ENCODE measurements at regions not wholly inside any gene's neighbourhood (a gene's known extent, or its start where the extent isn't known, plus 50 kb on each side); places are given as distances from the start of the nearest gene placed in this dataset.

DNA sequence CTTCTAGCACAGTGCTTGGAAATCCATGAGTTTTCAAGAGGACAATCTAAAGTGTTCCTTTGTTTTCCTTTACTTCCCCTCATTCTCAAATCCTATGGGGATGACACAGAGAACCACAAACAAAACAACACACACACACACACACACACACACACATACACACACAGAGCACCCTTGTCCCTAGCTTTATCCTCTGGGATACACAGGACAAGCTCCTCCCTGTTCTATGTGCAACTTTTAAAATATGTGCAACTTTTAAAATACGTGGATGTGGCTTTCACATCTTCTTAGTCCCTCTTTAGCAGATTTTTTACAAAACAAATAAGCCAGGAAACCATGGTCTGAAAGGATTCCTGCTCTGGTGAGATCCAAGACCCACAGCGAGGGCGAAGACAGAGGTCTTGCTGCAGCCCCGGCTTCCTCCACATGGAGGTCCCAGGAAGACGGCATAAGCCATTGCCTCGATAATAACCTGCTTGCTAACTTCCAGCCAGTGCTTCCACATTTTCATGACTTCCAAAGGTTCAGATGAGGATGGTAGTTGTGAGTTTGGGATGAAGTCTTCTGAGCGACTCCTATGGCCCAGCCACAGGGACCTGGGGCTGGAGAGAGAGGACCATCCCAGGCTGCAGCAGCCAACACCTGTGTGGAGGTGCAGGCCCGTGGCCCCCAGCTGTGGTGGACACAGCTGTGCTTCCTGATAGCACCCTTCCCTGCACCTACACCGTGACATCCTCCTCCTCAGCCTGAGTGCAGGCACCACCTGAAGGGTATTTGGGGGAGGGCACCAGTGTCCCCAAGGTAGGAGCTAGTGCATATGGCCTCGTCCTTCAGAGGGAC is 62.8 kb upstream of the CD93 start:
- DNase-seq = no peak
- H3K4me1 Mint-ChIP-seq (ENCODE audit: low read depth, unreplicated experiment) = no peaks in the 10 kb centered on the region

DNA sequence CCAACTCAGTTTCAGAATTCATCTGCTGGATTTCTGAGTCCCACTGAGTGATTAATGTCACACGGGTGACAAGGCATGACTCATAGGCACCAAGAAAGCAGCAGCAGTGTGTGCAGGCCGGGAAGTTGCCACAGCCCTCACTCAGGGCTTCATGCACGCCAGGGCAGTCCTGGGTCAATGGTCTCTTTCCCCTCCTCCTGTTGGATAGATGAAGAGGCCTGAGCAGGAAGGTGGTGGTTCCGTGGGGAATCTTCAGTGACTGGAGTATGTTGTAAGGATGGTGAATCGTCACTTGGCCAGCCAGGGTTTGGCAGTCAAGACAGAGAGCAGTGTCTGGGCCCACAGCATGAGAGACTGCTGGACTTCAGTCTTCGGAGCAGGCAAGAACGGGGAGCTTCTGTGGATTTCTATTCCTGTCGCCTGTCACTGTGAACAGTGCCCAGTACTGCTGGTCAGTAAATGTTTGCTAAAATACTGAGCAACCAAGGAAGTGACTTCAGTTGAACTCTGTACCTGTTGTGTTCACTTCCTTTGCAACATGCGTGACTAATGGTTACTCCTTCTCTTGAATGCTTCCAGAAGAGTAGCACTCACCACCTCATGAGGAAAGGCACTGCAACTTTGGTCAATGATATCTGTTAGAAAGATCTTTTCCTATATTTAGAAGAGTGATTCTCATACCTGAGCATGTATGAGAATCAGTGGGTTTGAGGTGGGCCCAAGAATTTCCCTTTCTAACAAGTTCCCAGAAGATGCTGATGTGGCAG is 62.0 kb upstream of the CD93 start:
- no peak overlapping the region for H3K4me3 Mint-ChIP-seq (ENCODE audit: unreplicated experiment)
- H3K4me1 Mint-ChIP-seq (ENCODE audit: low read depth, unreplicated experiment) = no peaks in the 10 kb centered on the region
- TF ChIP-seq, protein P1, sequence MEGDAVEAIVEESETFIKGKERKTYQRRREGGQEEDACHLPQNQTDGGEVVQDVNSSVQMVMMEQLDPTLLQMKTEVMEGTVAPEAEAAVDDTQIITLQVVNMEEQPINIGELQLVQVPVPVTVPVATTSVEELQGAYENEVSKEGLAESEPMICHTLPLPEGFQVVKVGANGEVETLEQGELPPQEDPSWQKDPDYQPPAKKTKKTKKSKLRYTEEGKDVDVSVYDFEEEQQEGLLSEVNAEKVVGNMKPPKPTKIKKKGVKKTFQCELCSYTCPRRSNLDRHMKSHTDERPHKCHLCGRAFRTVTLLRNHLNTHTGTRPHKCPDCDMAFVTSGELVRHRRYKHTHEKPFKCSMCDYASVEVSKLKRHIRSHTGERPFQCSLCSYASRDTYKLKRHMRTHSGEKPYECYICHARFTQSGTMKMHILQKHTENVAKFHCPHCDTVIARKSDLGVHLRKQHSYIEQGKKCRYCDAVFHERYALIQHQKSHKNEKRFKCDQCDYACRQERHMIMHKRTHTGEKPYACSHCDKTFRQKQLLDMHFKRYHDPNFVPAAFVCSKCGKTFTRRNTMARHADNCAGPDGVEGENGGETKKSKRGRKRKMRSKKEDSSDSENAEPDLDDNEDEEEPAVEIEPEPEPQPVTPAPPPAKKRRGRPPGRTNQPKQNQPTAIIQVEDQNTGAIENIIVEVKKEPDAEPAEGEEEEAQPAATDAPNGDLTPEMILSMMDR (IDR thresholded peaks at IDR 0.05; ENCODE audit: partially characterized antibody, unreplicated experiment) = no peak
- H3K27ac Mint-ChIP-seq (ENCODE audit: unreplicated experiment) = no peak overlapping the region
- H3K27me3 Mint-ChIP-seq (ENCODE audit: unreplicated experiment) = peaks cover 2% of the 10 kb centered on the region
- no peak for DNase-seq
- H3K36me3 Mint-ChIP-seq (ENCODE audit: unreplicated experiment) = no peaks in the 10 kb centered on the region
- H3K9me3 Mint-ChIP-seq (ENCODE audit: unreplicated experiment) = no peaks in the 10 kb centered on the region

More for the DNA sequence above, 62.8 kb upstream of the CD93 start:
- Mint-ChIP-seq H3K27ac (ENCODE audit: unreplicated experiment) (no peak overlapping the region), H3K27me3 (ENCODE audit: unreplicated experiment) (peaks cover 2% of the 10 kb centered on the region), H3K9me3 (ENCODE audit: unreplicated experiment) (no peaks in the 10 kb centered on the region), H3K4me3 (ENCODE audit: unreplicated experiment) (no peak overlapping the region), H3K36me3 (ENCODE audit: unreplicated experiment) (no peaks in the 10 kb centered on the region)
- TF ChIP-seq, protein P1 (IDR thresholded peaks at IDR 0.05; ENCODE audit: partially characterized antibody, unreplicated experiment) = no peak

DNA sequence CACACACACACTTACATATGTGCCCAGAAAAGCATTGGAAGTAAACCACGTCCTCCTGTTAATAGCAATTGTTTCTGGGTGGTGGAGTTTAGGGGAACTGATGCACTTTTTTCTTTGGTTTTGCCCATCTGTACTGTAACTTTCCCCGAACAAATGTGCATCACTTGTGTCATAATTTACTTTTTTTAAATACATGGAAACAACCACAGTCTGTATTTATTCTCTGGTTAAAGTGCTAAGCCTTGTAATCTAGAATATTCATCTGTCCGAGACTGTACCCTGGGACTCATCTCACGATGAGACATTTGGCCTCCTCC is 61.5 kb upstream of the CD93 start:
- Mint-ChIP-seq H3K36me3 (ENCODE audit: unreplicated experiment) (no peaks in the 10 kb centered on the region), H3K9me3 (ENCODE audit: unreplicated experiment) (no peaks in the 10 kb centered on the region), H3K4me1 (ENCODE audit: low read depth, unreplicated experiment) (no peaks in the 10 kb centered on the region), H3K27ac (ENCODE audit: unreplicated experiment) (no peak overlapping the region), H3K4me3 (ENCODE audit: unreplicated experiment) (no peak overlapping the region), H3K27me3 (ENCODE audit: unreplicated experiment) (peaks cover 2% of the 10 kb centered on the region)
- TF ChIP-seq, protein P1 (IDR thresholded peaks at IDR 0.05; ENCODE audit: partially characterized antibody, unreplicated experiment) = no peak
- no peak for DNase-seq

DNA sequence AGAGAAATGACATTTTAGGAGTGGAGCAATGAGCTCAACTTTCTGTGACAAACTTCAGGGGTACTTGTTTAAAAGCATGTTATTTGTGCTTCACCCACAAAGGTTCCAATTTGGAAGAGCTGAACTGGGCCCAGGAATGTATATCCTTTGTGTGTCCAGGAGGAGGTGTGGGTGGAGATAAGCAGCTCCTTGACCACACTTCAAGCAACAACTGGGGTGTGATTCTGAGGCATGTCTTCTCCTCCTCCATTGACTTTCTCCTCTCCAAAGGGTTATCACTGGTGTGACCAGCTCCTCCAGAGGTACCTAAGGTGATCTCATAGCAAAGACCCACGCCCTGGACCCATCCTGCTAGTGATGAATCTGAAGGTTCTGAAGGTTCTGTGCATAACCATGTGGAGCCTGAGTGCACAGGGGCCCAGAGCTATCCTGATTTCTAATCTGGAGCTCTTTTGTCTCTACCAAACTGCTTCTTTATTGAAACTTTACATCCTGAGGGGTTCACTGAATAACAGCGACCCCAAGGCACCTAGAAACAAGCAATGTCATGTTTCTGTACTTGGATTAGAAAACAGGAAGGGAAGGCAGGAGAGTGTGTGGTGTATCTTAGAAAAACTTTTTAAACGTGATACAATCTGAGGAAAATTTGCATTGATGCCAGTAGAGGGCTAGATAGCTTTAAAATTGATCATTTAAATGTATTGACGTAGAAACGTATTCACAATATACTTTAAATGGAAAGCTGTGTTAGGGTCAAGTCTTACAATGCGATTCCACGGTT is 60.9 kb upstream of the CD93 start:
- Mint-ChIP-seq H3K27ac (ENCODE audit: unreplicated experiment) (no peak overlapping the region), H3K36me3 (ENCODE audit: unreplicated experiment) (no peaks in the 10 kb centered on the region), H3K27me3 (ENCODE audit: unreplicated experiment) (peaks cover 2% of the 10 kb centered on the region), H3K4me3 (ENCODE audit: unreplicated experiment) (no peak overlapping the region), H3K4me1 (ENCODE audit: low read depth, unreplicated experiment) (no peaks in the 10 kb centered on the region), H3K9me3 (ENCODE audit: unreplicated experiment) (no peaks in the 10 kb centered on the region)
- no peak for DNase-seq
- TF ChIP-seq, protein P1 (IDR thresholded peaks at IDR 0.05; ENCODE audit: partially characterized antibody, unreplicated experiment) = no peak

Measured in glutamatergic neuron (in vitro differentiated cells).